T-helper 1 cell (primary cell): ENCODE measurements at regions not wholly inside any gene's neighbourhood (a gene's known extent, or its start where the extent isn't known, plus 50 kb on each side); places are given as distances from the start of the nearest gene placed in this dataset.
"Not testable (repeated sequence)": the region's sequence is repeated elsewhere in the genome, so short reads cannot be mapped to it uniquely, and the experiment has no call there.

Experiments
- DNase-seq, 5 donors: peaks; one replicate each; pipeline ENCODE4 v3.0.0-alpha.2; 2012 to 2020

DNA sequence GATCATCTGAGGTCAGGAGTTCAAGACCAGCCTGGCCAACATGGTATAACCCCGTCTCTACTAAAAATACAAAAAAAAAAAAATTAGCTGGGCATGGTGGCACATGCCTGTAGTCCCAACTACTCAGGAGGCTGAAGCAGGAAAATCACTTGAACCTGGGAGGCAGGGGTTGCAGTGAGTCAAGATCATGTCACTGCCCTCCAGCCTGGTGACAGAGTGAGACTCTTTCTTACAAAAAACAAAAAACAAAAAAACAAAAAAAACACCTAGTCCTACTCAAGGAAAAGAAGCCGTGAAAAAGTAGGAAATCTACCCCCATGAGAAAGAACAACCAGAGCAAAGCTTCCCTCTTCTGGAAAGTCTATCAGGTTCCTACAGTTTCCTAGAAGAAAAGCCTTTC, 244.4 kb downstream of the PHLDA1 start:
- DNase-seq: not testable (repeated sequence)

DNA sequence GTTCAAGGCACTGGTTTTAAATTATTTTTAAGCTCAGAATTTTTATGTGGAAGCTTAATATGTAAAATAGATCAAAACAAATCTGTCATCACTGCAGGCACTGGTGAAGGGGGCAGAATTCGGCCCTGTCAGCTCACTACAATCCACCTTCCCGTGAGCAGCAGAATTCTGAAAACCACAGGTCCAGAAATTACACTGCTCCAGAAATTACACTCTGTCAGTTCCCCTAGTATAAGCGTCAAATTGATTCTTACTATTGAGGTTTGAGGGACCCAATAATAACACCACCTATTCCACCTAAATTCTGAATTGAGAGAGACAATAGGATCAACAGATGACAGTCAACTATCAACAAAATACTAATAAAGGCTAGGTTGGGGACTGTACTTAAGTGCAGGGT, 245.5 kb downstream of the PHLDA1 start:
- DNase-seq: no peak

DNA sequence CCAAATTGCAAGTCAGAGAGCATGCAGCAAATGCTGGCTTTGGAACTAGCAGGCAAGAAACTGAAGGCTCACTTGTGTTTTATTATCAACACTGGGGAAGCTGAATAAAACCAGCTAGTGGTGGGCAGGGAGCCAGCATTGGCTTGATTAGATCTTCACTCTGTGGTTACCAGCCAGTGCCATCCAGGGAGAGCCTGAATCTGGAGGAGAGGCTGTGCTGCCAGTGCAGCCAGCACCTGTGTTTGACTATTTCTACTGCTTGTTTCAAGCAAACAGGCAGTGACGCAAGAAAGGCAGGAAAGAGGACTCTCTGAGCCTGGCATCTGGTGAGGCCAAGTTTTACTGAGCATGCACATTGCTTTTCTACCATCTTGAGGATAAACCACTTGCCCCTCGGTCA, 247.0 kb downstream of the PHLDA1 start:
- no peak for DNase-seq

DNA sequence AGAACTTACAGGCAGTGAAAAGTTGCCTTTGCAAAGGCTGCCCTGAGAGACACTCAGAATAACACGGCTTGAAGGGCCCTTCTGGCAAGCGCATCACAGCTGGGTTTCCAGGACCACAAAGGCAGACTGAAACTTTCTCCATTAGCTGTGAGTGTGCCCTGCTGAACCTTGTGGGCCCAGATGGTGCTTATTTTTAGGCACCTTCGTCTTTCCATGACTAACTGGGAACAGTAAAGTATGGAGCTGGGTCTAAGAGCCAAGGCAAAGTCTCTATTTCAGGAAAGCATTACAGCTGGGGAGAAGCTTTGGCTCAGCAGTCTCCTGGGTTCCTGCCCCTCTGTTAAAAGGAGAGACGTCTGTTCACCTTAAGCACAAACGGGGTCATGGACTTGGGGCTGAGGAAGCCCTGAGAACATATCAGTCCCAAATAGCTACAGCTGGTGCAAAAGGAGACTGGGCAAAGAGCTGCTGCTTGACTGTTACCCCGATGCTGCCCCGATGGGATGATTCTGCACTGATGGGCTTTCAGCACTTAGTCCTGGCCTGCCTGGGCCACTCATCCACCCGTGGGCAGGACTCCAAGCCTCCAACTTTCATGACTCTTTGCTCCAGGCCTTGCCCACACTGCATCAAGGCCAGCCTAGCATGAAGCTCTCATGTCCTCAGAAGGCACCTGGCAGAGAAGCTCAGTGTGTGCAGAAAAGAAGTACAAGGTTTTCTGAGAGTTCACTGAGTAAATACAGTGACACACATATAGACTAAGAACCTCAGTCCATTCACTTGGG, 248.3 kb downstream of the PHLDA1 start:
- no peak for DNase-seq

DNA sequence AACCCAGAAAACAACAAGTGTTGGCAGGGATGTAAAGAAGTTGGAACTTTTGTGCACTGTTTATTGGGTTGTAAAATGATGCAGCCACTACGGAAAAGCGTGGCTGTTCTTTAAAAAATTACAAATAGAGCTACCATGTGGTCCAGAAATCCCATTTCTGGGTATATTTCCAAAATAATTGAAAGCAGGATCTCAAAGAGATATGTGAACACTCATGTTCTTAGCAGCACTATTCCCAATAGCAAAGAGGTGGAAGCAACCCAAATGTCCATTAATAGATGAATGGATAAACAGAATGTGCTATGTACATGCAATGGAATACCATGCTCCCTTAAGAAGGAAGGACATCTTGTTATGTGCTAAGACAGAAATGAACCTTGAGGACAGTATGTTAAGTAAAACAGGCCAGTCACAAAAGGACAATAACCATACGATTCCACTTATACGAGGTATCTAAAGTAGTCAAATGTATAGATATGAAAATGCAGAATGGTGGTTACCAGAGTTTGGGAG, 249.5 kb downstream of the PHLDA1 start:
- DNase-seq: no peak

DNA sequence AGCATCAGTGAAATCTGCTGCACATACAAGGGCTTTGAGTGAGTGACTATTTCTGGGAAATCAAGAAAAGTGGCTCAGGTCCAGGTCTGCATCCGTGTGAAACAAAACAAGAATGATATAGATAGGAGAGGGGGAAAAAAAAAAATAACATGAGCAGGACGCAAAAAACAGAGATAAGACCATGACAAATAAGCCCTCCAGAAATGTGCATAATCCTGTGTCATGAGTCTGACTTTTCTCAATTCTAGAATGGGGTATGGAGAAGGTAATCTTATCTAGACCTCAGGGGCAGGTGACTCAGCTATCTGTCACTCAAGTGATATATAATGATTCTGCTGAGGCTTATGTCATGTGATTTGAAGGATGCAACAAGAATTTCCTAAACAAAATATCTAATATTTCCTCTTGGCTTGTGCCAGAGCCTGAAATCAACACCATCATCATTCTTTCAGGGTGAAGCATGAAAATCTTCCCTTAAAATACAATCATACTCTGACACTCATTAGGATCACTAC, 250.0 kb downstream of the PHLDA1 start:
- DNase-seq: no peak

DNA sequence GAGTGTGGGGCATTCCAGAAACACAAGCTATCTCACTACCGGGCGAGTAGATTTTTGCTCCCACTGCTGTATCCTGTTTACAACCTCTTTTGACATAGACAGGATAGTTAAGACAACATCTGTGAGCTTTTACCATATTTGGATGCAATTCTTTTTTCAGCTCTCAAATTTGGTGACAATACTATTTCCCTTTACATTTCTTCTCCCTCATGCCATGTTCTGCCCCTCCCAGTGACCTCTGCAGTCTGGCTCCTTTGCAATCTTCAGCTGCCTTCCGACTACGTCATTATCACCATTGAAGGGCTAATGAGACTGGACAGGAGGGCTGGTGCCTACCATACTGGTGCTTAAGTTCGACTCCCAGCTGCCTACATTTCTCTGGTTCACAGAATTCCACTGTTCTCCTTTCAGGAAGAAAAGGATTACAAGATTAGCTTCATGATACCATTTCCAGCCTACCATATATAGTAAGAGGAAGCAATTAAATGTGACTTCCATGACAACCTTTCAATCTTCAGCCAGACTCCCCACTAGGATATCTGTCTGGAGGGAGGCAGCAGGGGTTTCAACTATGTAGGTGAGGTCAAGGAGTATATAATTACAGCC, 251.6 kb downstream of the PHLDA1 start:
- DNase-seq: no peak

DNA sequence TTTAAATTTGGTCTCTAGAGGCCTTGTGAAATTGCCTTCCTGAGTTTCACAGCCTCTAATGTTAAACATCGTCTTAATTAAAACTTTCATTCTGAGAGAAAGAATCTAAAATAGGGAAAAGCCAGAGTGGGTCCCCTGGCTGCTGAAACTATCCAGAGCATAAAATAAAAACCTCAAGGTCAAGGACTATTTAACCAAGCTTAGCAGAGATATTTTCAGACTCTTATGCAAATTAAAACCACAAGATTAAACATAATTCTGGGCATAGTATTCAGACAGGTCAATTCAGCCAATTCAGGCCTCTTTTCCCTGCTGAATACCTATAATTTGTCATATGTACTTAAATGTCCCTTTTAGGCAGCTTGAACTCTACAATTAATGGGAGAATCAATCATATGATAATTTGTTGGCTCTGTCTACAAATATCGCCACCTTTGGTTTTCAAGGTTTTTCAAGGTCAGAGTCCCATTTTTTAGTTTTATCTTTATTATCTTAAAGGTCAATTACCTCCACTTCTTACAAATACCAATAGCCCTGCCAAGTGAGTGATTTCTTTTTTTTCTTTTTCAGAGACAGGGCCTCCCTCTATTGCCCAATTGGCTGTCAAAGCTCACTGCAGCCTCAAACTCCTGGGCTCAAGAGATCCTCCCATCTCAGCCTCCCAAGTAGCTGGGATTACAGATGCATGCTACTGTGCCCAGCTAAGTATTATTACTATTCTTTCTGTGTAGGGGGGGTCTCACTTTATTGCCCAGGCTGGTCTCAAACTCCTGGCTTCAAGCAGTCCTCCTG, 257.1 kb downstream of the PHLDA1 start:
- no peak for DNase-seq

DNA sequence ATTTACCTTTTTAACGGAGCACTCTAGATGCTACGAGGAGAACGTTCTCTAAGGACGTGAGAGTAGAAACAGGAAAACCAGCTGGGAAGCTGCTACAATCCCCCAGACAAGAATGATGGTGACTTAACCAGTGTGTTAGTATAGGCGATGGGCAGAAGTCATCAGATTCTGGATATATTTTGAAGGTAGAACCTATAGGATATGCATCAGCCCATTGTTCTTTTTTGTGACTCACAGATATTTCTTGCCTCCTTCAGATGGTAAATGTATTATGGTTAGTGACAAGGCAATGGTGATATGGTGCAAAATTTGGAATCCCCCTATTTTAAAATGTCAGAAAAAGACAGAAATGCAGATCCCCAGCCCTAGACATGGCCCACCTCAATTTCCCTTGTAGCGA, 258.2 kb downstream of the PHLDA1 start:
- no peak for DNase-seq

DNA sequence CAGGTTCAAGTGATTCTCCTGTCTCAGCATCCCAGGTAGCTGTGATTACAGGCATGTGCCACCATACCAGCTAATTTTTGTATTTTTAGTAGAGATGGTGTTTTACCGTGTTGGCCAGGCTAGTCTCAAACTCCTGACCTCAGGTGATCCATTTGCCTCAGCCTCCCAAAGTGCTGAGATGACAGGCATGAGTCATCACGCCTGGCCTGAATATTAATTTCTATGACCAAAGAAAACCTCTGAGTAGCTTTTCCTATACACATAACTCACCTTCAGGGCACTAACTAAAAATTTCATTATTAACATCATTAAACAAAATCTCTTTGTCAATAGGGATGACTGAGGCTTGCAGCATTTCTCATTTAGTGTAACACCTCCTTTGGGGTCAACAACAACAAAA, 259.6 kb upstream of the KRR1 start:
- DNase-seq: no peak

DNA sequence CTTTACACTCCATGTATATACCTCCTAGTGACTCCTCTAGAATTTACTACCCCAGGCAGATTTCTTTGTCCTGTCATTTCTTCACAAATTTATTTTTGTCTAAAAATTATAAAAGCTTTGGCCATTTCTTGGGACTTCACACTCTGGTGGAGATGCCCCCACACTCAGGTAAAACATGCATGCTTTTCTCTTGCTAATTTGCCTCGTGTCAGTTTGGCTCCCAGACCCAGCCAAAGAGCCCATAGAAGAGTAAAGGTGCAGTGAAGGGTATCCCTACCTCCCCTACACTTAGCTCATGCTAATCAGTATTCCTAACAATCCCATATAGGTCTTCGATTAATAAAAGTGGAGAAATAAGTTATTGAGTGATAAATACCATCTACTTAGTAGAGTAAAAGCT, 256.5 kb upstream of the KRR1 start:
- DNase-seq: no peak

DNA sequence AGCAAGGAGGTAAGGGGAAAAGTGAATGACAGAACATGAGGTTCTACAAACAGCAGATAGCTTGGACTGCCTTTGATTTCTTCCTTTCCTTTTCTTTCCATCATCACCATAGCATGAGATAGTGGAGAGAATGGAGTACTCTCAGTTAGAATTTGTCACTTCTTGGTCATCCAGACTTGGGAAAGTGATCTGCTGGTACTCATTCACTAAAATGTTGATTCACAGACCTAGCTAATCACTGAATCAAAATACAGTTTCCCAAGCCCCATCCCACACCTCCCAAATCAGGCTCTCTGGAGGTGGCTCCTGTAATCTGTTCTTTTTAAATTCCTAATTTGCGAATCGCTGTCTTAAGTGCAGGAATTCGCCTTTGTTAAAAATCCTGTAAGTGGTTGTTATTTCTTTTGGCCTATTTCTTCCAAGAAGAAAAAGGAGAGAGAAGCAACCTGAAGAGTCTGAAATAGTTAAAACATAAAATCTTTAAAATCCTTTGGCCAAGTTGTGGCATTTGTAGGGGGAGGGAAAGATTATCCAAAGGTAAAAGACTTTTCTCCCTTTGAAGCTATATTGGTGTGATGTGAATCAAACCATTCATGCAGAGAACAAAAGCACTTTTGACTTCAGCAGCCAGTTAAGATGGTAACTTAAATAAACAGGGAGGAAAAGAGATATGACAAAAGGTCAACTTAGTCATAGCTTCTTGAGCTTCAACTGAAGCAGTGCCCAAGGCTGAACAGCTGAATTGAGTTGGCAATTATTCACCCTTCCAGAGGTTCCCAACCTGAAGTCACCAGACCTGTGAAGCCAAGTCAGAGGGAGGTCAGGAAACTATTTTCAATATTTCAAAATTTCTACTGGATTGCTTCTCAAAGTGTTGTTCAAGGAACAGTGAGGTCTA, 255.1 kb upstream of the KRR1 start:
- no peak for DNase-seq

DNA sequence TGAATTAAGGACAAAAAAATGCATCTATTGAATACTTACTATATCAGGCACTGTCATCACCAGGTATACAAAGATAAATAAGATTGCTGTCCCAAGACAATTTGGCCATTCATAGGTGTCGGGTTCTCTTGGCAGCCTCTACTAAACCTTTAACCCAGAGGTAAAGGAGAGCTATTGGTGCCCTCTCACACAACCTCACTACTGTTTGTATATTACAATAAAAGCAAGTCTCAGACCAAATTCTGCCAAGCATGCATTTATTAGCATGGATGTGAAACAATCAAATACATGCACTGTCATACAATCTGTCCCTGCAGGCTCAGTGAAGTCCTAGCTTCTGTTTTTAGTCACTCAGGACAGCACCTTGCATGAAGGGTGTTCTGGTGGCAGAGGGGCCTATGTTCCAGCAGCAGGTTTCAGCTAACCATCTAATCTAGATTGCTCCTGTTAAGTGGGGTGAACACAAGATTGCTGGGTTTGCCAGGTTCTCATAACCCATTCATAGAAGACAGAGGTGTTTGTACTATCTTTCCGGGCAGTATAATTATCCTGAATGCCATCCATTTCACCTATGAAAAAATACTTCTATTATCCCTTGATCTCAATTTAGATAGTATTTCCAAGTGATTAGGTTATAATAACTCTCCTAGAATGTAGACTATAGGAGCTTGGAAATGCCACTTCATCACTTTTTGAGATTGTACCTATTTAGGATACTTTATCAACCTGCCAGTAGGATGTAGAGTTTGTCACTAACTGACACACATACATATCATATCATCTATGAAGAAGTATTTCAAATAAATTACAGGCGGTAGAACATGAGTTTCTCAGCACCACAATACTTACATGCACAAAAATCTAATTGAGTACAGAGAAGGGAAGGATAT, 254.0 kb upstream of the KRR1 start:
- DNase-seq: no peak

DNA sequence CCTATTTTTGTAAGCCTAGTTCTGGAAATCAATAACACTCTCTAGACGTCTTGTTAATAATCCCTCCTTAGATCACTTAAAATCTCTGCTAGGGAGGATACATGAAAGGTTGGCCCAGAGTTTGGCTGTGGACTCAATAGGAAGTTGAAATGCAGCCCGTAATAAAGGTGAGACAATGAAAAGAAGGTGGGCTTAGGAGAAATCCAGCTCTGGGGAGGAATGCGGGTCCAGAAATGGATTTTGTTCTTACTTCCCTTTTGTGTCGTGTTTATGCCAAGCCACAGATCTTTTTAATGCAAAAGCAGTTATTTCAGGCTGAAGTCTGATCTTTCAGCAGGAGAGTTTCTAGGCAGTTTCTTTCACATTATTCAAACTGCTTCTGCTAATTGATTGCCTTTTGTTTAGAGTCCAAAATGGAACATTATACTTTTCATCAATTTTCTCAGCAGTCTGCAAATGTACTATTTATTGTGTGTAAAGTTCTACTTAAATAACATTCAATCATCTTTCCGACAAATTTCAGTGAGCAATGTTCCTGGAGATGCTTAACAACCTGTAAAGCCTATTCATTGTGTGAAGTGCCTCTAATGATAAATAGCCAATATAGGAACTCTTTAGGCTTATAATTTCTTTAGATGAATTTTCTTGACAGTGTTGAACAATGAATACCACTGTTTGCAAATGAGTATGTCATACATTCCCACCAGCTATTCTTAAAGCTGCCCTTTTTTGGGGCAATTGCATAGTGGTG, 252.9 kb upstream of the KRR1 start:
- DNase-seq: no peak

DNA sequence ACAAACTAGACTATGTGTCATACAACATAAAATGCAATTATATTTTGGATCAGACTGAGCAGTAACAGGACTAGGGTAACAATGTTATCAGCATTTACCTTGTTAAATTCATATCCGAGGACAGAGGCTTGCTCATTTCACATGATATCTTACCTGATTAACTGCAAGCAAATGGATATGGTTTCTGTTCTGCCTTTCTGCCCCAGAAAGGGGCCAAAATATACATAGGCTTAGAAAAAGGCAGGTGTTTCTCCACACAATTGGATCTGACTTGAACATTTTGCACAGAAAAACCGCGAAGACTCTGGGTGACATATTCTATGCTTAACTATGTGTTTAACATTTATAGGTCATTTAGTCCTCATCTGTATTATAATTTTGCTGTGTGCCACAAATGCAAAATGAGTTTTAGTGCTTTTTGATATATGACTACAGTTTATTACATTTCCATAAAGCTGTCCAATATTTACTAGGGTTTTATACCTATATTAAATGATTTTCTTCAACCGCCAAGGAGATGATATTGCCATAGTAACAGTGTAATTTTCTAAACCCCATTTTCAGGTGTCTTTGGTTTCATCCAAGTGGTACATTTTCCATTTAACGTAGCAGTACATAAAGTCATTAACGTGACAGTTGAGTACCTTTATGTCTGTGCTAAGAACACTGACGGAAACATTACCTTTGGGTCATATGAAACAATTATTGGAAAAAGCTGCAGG, 249.3 kb upstream of the KRR1 start:
- DNase-seq: no peak

DNA sequence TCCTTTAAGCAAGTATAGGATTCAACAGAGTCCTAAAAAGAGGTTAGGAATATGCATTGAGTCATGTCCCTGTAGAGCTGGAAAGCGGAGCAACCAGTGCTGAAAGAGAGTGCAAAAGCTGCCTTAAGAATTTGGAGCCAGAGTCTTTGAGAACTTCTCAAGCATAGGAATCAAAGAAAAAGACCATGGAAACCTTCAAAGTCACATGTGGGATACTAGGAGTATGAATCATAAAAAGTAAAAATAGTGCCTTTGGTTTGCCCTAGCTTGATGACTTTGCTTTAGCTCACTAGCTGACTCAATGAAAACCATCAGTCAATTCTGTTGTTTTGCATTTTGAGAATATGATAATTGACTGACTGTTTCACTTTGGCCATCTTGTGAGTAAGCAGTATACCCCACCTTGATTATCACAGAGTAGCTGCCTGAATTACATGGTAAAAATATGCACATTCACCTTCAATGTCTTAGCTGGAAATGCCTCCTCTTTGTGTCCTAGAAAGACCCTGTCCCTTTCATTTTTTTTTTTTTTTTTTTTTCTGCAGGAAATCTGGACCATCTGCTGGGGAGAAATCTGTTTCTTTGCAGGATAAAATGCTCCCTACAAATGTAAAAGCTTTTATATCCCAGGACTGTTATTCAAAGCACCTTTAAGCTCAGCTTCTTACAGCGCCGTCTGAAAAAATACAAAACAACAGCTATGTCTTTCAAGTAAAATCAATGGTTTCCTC, 248.6 kb upstream of the KRR1 start:
- DNase-seq: peak in 1 of 5 donors; percentile 5

DNA sequence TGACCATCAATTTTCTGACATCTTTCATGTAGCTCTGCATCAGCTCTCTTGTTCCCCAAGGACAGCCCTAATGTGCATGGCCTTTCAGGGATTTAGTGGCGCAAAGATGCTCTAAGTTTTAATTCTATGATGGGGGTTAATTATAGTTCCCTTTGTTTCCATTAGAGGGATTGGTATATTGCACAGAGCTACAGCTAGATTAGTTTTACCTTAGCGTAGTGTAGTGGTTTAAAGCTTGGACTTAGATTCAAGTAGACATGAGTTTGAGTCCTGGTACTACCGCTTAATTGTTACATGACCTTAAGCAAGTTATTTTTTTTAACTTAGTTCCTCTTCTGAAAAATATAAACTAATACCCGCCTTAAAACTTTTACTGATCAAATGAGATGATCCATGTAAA, 247.8 kb upstream of the KRR1 start:
- no peak for DNase-seq

DNA sequence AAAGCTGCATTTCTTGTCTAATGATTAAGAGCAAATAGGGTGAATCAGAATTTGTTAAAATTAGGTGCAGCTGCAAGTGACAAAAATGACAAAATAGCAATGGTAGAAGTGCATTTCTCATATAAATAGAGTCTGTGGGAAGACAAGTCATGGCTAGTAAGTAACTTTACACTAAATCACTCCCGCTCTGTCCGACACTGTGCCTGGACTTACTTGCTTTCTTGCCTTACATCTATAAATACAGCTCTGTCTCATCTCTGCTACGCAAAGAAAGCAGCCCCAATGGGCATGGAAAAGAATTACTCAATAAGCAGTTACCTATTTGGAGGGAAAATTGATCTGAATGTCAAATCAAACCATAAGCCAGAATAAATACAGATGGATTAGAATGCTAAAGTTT, 245.4 kb upstream of the KRR1 start:
- DNase-seq: no peak

DNA sequence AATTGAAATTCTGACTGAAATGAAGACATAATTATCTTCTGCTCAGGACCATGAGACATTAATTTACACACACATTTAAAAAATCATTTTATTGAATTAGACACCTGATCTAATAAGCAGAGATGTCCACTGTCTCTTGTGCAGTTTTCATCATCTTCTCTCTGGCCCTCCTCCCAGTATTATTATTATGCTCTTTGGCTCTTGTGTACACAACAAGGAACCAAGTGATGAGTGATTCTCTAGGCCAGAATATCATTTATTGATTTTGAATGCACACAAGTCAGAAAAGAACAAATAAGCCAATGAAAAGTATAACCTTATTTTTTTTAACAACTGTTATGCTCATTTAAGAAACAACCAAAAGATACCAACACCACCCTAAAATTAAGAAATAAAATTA, 244.7 kb upstream of the KRR1 start:
- no peak for DNase-seq
